OCI-LY3 (cell line): ENCODE measurements at regions not wholly inside any gene's neighbourhood (a gene's known extent, or its start where the extent isn't known, plus 50 kb on each side); places are given as distances from the start of the nearest gene placed in this dataset.

Source experiments
- EZH2phosphoT487 ChIP-seq: fragments of 200-600 bp; shearing (Covaris generic); IDR thresholded peaks from 2 replicates; pipeline ENCODE4 v1.6.1; 2018; ENCODE audit warnings: antibody characterized with exemption, mixed run types, low read depth
- TF ChIP-seq, protein P1 (sequence below): fragments of 200-600, 300-600 bp; sonication (generic); IDR thresholded peaks from 2 replicates; pipeline ENCODE4 v1.5.1; 2014; ENCODE audit warnings: antibody characterized with exemption, low read length, low read depth

DNA sequence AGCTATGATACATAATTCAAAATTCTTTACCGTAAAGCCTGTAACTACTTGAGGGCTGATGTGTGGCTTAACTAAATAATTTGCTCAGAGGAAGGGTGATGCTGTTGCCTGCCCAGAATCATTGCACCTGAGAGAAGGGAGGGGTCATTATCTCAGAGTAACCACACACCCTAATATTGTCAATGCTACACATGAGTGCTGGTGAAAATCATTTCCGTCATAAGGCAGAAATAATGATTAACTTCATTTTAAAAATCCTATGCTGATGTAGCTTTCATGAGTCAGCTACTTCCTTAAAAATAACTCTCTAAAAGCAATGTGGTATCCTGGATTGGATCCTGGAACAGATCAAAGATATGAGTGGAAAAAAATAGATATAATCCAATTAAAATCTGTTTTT lies 146.4 kb upstream of the FAM83B start:
- no peak for TF ChIP-seq EZH2phosphoT487
- TF ChIP-seq, protein P1, sequence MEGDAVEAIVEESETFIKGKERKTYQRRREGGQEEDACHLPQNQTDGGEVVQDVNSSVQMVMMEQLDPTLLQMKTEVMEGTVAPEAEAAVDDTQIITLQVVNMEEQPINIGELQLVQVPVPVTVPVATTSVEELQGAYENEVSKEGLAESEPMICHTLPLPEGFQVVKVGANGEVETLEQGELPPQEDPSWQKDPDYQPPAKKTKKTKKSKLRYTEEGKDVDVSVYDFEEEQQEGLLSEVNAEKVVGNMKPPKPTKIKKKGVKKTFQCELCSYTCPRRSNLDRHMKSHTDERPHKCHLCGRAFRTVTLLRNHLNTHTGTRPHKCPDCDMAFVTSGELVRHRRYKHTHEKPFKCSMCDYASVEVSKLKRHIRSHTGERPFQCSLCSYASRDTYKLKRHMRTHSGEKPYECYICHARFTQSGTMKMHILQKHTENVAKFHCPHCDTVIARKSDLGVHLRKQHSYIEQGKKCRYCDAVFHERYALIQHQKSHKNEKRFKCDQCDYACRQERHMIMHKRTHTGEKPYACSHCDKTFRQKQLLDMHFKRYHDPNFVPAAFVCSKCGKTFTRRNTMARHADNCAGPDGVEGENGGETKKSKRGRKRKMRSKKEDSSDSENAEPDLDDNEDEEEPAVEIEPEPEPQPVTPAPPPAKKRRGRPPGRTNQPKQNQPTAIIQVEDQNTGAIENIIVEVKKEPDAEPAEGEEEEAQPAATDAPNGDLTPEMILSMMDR = no peak
